ENCODE measurements at regions not wholly inside any gene's neighbourhood (a gene's known extent, or its start where the extent isn't known, plus 50 kb on each side); places are given as distances from the start of the nearest gene placed in this dataset.

DNA sequence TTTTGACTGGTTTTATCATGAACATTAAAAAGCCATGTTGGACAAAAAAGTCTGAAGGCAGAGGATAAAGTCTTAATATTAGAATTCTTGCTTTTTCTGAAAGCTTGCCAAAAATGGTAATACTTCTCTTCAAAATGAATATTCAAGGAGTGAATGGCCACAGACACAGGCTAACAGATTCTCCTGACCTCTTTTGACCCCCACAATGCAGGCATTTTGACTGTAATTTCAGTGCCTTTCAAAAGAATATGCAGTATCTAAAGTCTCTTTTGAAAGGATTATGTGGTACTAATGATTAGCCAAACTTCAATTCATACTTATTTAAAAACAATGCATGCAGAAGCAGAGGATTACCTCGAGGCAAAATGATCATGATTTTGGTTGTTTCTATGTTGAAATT, 557.8 kb upstream of the GCFC2 start:
- TF ChIP-seq ZNF274 (IDR thresholded peaks at IDR 0.05; ENCODE audit: low read depth, low read length) (no peak), YY1 (IDR thresholded peaks at IDR 0.05; ENCODE audit: insufficient read depth, insufficient read length) (no peak), SUZ12 (IDR thresholded peaks at IDR 0.05; ENCODE audit: extremely low read depth, insufficient read depth, insufficient read length) (no peak)

Data from NT2/D1 (cell line).